GM12891 (cell line): ENCODE measurements at regions not wholly inside any gene's neighbourhood (a gene's known extent, or its start where the extent isn't known, plus 50 kb on each side); places are given as distances from the start of the nearest gene placed in this dataset.

Experiments used
- POLR2A ChIP-seq: IDR thresholded peaks from 2 replicates; pipeline ENCODE4 v1.6.1; 2011; ENCODE audit warnings: low read depth, low read length, control low read depth
- POLR2AphosphoS5 ChIP-seq: IDR thresholded peaks from 2 replicates; pipeline ENCODE4 v1.6.1; 2011; ENCODE audit warnings: low read depth, low read length, control low read depth
- TAF1 ChIP-seq: IDR thresholded peaks from 2 replicates; pipeline ENCODE4 v1.6.1; 2011; ENCODE audit warnings: low read depth, low read length, control low read depth

DNA sequence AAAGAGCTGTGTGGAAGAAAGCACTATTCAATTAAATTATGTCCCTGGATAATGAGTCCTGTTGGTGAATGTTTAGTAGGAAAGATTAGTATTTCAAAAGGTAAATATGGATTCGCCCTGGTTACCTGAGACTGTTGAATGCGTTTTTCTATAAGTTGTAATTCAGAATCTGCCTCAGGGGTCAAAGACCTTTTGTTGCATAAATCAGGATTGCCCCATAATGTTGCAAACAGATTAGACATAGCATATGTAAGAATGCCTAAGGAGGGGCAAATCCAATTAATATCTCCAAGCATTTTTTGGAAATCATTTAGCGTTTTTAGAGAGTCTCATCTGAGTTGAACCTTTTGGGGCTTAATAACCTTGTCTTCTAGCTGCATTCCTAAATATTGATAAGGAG lies 70.1 kb upstream of the ARL4D start:
- no peak for TF ChIP-seq POLR2A
- no peak for TF ChIP-seq TAF1
- TF ChIP-seq POLR2AphosphoS5 = no peak
